WTC11 (cell line): ENCODE measurements at regions not wholly inside any gene's neighbourhood (a gene's known extent, or its start where the extent isn't known, plus 50 kb on each side); places are given as distances from the start of the nearest gene placed in this dataset.

Experiments
- FOXP1 ChIP-seq: sonication (generic); formaldehyde crosslinking; IDR thresholded peaks from 2 replicates; pipeline ENCODE4 v1.8.0; 2022; ENCODE audit warnings: missing genetic modification reagents, mild to moderate bottlenecking, moderate library complexity, borderline replicate concordance
- NR1H2 ChIP-seq: sonication (generic); formaldehyde crosslinking; IDR thresholded peaks from 2 replicates; pipeline ENCODE4 v1.9.0; 2021; ENCODE audit warnings: mild to moderate bottlenecking, moderate library complexity, missing genetic modification reagents
- NR2C2 ChIP-seq: sonication (generic); formaldehyde crosslinking; IDR thresholded peaks from 2 replicates; pipeline ENCODE4 v1.8.0; 2022; ENCODE audit warnings: mild to moderate bottlenecking, missing genetic modification reagents
- TEAD1 ChIP-seq: sonication (generic); formaldehyde crosslinking; IDR thresholded peaks from 2 replicates; pipeline ENCODE4 v1.8.0; 2022; ENCODE audit warnings: mild to moderate bottlenecking, missing genetic modification reagents
- TP53 ChIP-seq: sonication (generic); formaldehyde crosslinking; IDR thresholded peaks from 2 replicates; pipeline ENCODE4 v1.8.1; 2023; ENCODE audit warnings: mild to moderate bottlenecking, missing genetic modification reagents
- ZNF121 ChIP-seq: sonication (generic); formaldehyde crosslinking; IDR thresholded peaks from 2 replicates; pipeline ENCODE4 v1.8.0; 2023; ENCODE audit warnings: missing genetic modification reagents
- ZNF138 ChIP-seq: sonication (generic); formaldehyde crosslinking; conservative IDR thresholded peaks from 2 replicates; pipeline ENCODE4 v1.8.1; 2022; ENCODE audit warnings: mild to moderate bottlenecking, moderate library complexity, missing genetic modification reagents
- TF ChIP-seq, protein P1 (sequence below): fragments of 200-600 bp; IDR thresholded peaks from 2 replicates; pipeline ENCODE4 v1.8.0; 2022; ENCODE audit warnings: antibody characterized with exemption
- TF ChIP-seq, protein P2 (sequence below): sonication (generic); formaldehyde crosslinking; IDR thresholded peaks from 2 replicates; pipeline ENCODE4 v1.8.0; 2022; ENCODE audit warnings: mild to moderate bottlenecking, missing genetic modification reagents
- TF ChIP-seq, protein P3 (sequence below): sonication (generic); formaldehyde crosslinking; IDR thresholded peaks from 2 replicates; pipeline ENCODE4 v1.8.1; 2022; ENCODE audit warnings: low read depth, missing genetic modification reagents, borderline replicate concordance
- TF ChIP-seq, protein P4 (sequence below): sonication (generic); formaldehyde crosslinking; IDR thresholded peaks from 2 replicates; pipeline ENCODE4 v1.8.0; 2022; ENCODE audit warnings: missing genetic modification reagents
- TF ChIP-seq, protein P5 (sequence below): sonication (generic); formaldehyde crosslinking; IDR thresholded peaks from 2 replicates; pipeline ENCODE4 v1.8.0; 2022; ENCODE audit warnings: mild to moderate bottlenecking, missing genetic modification reagents
- TF ChIP-seq, protein P6 (sequence below): fragments of 250-450 bp; sonication (Bioruptor Pico); conservative IDR thresholded peaks from 2 replicates; pipeline ENCODE4 v1.9.0; 2021; ENCODE audit warnings: mild to moderate bottlenecking
- TF ChIP-seq, protein P7 (sequence below): sonication (generic); formaldehyde crosslinking; IDR thresholded peaks from 2 replicates; pipeline ENCODE4 v1.8.1; 2023; ENCODE audit warnings: mild to moderate bottlenecking, missing genetic modification reagents, moderate library complexity

DNA sequence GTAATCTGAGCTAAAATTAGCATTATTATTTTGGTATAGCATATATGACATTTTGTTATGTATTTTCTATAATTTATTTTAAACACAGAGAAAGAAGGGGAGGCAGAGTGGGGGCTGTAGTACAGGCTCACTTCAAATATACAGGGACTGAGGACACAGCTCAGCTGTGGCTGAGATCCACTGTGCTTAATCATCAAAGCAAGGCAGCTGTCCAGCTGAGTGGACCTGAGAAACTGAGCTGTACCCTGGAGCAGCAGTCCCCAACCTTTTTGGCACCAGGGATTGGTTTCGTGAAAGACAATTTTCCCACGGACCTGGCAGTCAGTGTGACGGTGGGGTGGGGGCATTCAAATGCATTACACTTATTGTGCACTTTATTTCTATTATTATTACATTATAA, 687.2 kb downstream of the RNF144A start:
- TF ChIP-seq, protein P1, sequence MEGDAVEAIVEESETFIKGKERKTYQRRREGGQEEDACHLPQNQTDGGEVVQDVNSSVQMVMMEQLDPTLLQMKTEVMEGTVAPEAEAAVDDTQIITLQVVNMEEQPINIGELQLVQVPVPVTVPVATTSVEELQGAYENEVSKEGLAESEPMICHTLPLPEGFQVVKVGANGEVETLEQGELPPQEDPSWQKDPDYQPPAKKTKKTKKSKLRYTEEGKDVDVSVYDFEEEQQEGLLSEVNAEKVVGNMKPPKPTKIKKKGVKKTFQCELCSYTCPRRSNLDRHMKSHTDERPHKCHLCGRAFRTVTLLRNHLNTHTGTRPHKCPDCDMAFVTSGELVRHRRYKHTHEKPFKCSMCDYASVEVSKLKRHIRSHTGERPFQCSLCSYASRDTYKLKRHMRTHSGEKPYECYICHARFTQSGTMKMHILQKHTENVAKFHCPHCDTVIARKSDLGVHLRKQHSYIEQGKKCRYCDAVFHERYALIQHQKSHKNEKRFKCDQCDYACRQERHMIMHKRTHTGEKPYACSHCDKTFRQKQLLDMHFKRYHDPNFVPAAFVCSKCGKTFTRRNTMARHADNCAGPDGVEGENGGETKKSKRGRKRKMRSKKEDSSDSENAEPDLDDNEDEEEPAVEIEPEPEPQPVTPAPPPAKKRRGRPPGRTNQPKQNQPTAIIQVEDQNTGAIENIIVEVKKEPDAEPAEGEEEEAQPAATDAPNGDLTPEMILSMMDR = no peak
- TF ChIP-seq FOXP1 (CRISPR knock-in tag) (no peak), ZNF138 (CRISPR knock-in tag) (no peak), TP53 (CRISPR knock-in tag) (no peak), NR2C2 (CRISPR knock-in tag) (no peak), TEAD1 (no peak), ZNF121 (no peak), NR1H2 (no peak)
- TF ChIP-seq, protein P2, sequence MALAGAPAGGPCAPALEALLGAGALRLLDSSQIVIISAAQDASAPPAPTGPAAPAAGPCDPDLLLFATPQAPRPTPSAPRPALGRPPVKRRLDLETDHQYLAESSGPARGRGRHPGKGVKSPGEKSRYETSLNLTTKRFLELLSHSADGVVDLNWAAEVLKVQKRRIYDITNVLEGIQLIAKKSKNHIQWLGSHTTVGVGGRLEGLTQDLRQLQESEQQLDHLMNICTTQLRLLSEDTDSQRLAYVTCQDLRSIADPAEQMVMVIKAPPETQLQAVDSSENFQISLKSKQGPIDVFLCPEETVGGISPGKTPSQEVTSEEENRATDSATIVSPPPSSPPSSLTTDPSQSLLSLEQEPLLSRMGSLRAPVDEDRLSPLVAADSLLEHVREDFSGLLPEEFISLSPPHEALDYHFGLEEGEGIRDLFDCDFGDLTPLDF = no peak
- TF ChIP-seq, protein P3, sequence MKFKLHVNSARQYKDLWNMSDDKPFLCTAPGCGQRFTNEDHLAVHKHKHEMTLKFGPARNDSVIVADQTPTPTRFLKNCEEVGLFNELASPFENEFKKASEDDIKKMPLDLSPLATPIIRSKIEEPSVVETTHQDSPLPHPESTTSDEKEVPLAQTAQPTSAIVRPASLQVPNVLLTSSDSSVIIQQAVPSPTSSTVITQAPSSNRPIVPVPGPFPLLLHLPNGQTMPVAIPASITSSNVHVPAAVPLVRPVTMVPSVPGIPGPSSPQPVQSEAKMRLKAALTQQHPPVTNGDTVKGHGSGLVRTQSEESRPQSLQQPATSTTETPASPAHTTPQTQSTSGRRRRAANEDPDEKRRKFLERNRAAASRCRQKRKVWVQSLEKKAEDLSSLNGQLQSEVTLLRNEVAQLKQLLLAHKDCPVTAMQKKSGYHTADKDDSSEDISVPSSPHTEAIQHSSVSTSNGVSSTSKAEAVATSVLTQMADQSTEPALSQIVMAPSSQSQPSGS (CRISPR knock-in tag) = no peak
- TF ChIP-seq, protein P4, sequence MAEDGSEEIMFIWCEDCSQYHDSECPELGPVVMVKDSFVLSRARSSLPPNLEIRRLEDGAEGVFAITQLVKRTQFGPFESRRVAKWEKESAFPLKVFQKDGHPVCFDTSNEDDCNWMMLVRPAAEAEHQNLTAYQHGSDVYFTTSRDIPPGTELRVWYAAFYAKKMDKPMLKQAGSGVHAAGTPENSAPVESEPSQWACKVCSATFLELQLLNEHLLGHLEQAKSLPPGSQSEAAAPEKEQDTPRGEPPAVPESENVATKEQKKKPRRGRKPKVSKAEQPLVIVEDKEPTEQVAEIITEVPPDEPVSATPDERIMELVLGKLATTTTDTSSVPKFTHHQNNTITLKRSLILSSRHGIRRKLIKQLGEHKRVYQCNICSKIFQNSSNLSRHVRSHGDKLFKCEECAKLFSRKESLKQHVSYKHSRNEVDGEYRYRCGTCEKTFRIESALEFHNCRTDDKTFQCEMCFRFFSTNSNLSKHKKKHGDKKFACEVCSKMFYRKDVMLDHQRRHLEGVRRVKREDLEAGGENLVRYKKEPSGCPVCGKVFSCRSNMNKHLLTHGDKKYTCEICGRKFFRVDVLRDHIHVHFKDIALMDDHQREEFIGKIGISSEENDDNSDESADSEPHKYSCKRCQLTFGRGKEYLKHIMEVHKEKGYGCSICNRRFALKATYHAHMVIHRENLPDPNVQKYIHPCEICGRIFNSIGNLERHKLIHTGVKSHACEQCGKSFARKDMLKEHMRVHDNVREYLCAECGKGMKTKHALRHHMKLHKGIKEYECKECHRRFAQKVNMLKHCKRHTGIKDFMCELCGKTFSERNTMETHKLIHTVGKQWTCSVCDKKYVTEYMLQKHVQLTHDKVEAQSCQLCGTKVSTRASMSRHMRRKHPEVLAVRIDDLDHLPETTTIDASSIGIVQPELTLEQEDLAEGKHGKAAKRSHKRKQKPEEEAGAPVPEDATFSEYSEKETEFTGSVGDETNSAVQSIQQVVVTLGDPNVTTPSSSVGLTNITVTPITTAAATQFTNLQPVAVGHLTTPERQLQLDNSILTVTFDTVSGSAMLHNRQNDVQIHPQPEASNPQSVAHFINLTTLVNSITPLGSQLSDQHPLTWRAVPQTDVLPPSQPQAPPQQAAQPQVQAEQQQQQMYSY = no peak
- TF ChIP-seq, protein P5, sequence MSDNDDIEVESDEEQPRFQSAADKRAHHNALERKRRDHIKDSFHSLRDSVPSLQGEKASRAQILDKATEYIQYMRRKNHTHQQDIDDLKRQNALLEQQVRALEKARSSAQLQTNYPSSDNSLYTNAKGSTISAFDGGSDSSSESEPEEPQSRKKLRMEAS (CRISPR knock-in tag) = no peak
- TF ChIP-seq, protein P6, sequence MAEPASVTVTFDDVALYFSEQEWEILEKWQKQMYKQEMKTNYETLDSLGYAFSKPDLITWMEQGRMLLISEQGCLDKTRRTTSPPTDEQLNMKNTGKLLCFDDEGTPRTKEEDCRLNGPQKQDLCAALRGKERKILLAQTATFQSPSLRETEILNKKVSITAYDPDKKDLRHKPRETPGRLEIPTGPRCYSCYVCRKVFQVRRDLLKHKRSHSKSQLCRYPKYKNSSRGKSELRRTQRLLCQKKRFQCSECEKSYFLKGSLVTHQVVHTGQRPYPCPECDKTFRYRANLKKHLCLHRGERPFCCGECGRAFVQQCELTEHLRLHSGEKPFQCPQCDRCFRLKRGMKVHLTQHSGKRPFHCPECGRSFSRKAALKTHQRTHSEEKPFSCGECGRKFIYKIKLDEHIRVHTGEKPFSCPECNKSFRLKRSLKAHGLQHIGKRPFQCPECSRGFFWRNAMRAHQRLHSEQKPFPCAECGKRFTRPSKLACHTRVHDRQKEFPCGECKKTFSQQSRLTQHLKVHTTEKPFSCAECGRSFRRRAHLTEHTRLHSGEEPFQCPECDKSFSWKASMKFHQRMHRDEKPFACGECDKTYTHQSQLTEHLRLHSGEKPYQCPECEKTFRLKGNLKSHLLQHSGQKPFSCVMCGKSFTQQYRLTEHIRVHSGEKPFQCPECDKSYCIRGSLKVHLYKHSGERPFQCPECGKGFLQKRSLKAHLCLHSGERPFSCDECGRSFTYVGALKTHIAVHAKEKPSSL (CRISPR knock-in tag) = no peak
- TF ChIP-seq, protein P7, sequence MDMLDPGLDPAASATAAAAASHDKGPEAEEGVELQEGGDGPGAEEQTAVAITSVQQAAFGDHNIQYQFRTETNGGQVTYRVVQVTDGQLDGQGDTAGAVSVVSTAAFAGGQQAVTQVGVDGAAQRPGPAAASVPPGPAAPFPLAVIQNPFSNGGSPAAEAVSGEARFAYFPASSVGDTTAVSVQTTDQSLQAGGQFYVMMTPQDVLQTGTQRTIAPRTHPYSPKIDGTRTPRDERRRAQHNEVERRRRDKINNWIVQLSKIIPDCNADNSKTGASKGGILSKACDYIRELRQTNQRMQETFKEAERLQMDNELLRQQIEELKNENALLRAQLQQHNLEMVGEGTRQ (CRISPR knock-in tag) = no peak
